ENCODE measurements at regions not wholly inside any gene's neighbourhood (a gene's known extent, or its start where the extent isn't known, plus 50 kb on each side); places are given as distances from the start of the nearest gene placed in this dataset.

- TF ChIP-seq EZH2phosphoT487 (IDR thresholded peaks at IDR 0.05; ENCODE audit: insufficient read depth, low read depth) = no peak
- no peak for TF ChIP-seq EZH2 (IDR thresholded peaks at IDR 0.05; ENCODE audit: insufficient read depth, poor library complexity, severe bottlenecking)
Measured at GRCh38 chr12:93989949-93990348, 158.4 kb upstream of the PLXNC1 start.

Data from GM23248 (cell line).